Spleen (tissue), 7 donors: ENCODE measurements at regions not wholly inside any gene's neighbourhood (a gene's known extent, or its start where the extent isn't known, plus 50 kb on each side); places are given as distances from the start of the nearest gene placed in this dataset.

Experiments used
- CTCF ChIP-seq, 11 experiments: fragments of 200-600 bp in 7 of 11; fragments of 450-650 bp in 4 of 11; sonication (generic) in 4 of 11; IDR thresholded peaks in 8 of 11; conservative IDR thresholded peaks in 3 of 11; 1 replicate in 7 of 11; 2 replicates in 4 of 11; pipeline versions ENCODE4 v1.4.0 to v1.8.0; 2016 to 2021; ENCODE audit warnings: antibody characterized with exemption in 11 of 11, inconsistent platforms in 4 of 11, mild to moderate bottlenecking in 1 of 11
- POLR2AphosphoS5 ChIP-seq, 3 donors: sonication (generic); formaldehyde crosslinking; IDR thresholded peaks; one replicate each; pipeline ENCODE4 v1.5.1; 2017; ENCODE audit warnings: antibody characterized with exemption in 3 of 3
- donor health status: DM: no; HTN: no; CAD: no; lungs with moderate emphysema.
- donor health status: DM: no; HTN: no; CAD: no.
- donor health status: DM: no; HTN: no; CAD: no.

- TF ChIP-seq CTCF (IDR thresholded peaks at IDR 0.05 in 8 of 11, conservative IDR thresholded peaks at IDR 0.05 in 3 of 11) (no peak), POLR2AphosphoS5 (IDR thresholded peaks at IDR 0.05) (no peak)
These were observed 315.9 kb downstream of the SNX13 start for GRCh38 chr7:17624379-17624778.
